GM23338 (cell line): ENCODE measurements at regions not wholly inside any gene's neighbourhood (a gene's known extent, or its start where the extent isn't known, plus 50 kb on each side); places are given as distances from the start of the nearest gene placed in this dataset.

Source experiments
- ATAC-seq: fragments of 200-7000 bp; cut with Tn5 transposase; 3 replicates; pipeline ENCODE4 v1.9.1; 2020
- DNase-seq: peaks from one replicate; pipeline ENCODE4 v3.0.0-alpha.2; 2015; ENCODE audit warnings: low spot score
- H2AFZ ChIP-seq: fragments of 200-600 bp; sonication (generic); 2 replicates; pipeline ENCODE4 v1.8.0; 2016; ENCODE audit warnings: antibody characterized with exemption, mild to moderate bottlenecking, moderate library complexity
- H3F3A ChIP-seq: fragments of 200-600 bp; sonication (generic); replicated peaks from 2 replicates; pipeline ENCODE4 v1.8.0; 2017; ENCODE audit warnings: antibody characterized with exemption, mixed run types, low read depth
- H3K27ac ChIP-seq: fragments of 200-600 bp; sonication (generic); 2 replicates; pipeline ENCODE4 v1.6.1; 2016; ENCODE audit warnings: low read depth
- H3K27me3 ChIP-seq: fragments of 200-600 bp; sonication (generic); 2 replicates; pipeline ENCODE4 v1.8.0; 2016; ENCODE audit warnings: mild to moderate bottlenecking, mixed run types, moderate library complexity; ENCODE audit not compliant: insufficient read depth
- H3K36me3 ChIP-seq: fragments of 200-600 bp; sonication (generic); 2 replicates; pipeline ENCODE4 v1.8.0; 2016; ENCODE audit warnings: mild to moderate bottlenecking; ENCODE audit not compliant: insufficient read depth
- H3K4me1 ChIP-seq: fragments of 200-600 bp; sonication (generic); 2 replicates; pipeline ENCODE4 v1.8.0; 2016; ENCODE audit warnings: mild to moderate bottlenecking, moderate library complexity; ENCODE audit not compliant: insufficient read depth
- H3K4me2 ChIP-seq: fragments of 200-600 bp; sonication (generic); 2 replicates; pipeline ENCODE4 v1.7.1; 2017; ENCODE audit warnings: mixed run types
- H3K4me3 ChIP-seq: fragments of 200-600 bp; sonication (generic); 2 replicates; pipeline ENCODE4 v1.6.1; 2016; ENCODE audit warnings: mixed run types
- H3K79me2 ChIP-seq: fragments of 200-600 bp; sonication (generic); replicated peaks from 2 replicates; pipeline ENCODE4 v1.8.0; 2017; ENCODE audit warnings: mild to moderate bottlenecking; ENCODE audit not compliant: insufficient read depth
- H3K9me2 ChIP-seq: fragments of 200-600 bp; sonication (generic); 2 replicates; pipeline ENCODE4 v1.8.0; 2017; ENCODE audit not compliant: insufficient read depth
- H4K20me1 ChIP-seq: fragments of 200-600 bp; sonication (generic); replicated peaks from 2 replicates; pipeline ENCODE4 v1.8.0; 2017; ENCODE audit warnings: mild to moderate bottlenecking; ENCODE audit not compliant: insufficient read depth
- H3K27ac Mint-ChIP-seq: 2 replicates; pipeline ENCODE4 v1.8.0; 2020; ENCODE audit warnings: inconsistent platforms, mild to moderate bottlenecking, moderate library complexity, mixed read lengths
- H3K27me3 Mint-ChIP-seq: 3 replicates; pipeline ENCODE4 v1.8.0; 2022; ENCODE audit warnings: low read depth, mild to moderate bottlenecking, moderate library complexity, mixed read lengths, inconsistent platforms; ENCODE audit not compliant: insufficient read depth, poor library complexity
- H3K36me3 Mint-ChIP-seq: 3 replicates; pipeline ENCODE4 v1.8.0; 2021; ENCODE audit warnings: low read depth, mild to moderate bottlenecking, inconsistent platforms, moderate library complexity, mixed read lengths
- H3K4me1 Mint-ChIP-seq: 3 replicates; pipeline ENCODE4 v1.8.0; 2020; ENCODE audit warnings: mild to moderate bottlenecking, inconsistent platforms, mixed read lengths
- H3K4me3 Mint-ChIP-seq: 3 replicates; pipeline ENCODE4 v1.8.0; 2021; ENCODE audit warnings: moderate library complexity, mild to moderate bottlenecking, inconsistent platforms, mixed read lengths
- H3K9me3 Mint-ChIP-seq: 3 replicates; pipeline ENCODE4 v1.8.0; 2020; ENCODE audit warnings: moderate library complexity, mild to moderate bottlenecking, inconsistent platforms, mixed read lengths
- CREB1 ChIP-seq: fragments of 250-450 bp; sonication (Bioruptor Pico); IDR thresholded peaks from 2 replicates; pipeline ENCODE4 v1.5.0; 2020; ENCODE audit warnings: low read depth, mild to moderate bottlenecking, moderate library complexity
- EZH2 ChIP-seq: fragments of 200-600 bp; sonication (generic); IDR thresholded peaks from one replicate; pipeline ENCODE4 v1.8.0; 2017; ENCODE audit warnings: antibody characterized with exemption, mild to moderate bottlenecking, low read depth; ENCODE audit not compliant: unreplicated experiment
- EZH2phosphoT487 ChIP-seq: fragments of 200-600 bp; sonication (generic); IDR thresholded peaks from one replicate; pipeline ENCODE4 v1.8.1; 2018; ENCODE audit warnings: antibody characterized with exemption; ENCODE audit not compliant: unreplicated experiment
- JUNB ChIP-seq: IDR thresholded peaks from one replicate; pipeline ENCODE4 v1.6.1; 2016; ENCODE audit warnings: antibody characterized with exemption; ENCODE audit not compliant: unreplicated experiment
- NANOG ChIP-seq: IDR thresholded peaks from 2 replicates; pipeline ENCODE4 v1.6.1; 2016; ENCODE audit warnings: antibody characterized with exemption, borderline replicate concordance
- POLR2AphosphoS5 ChIP-seq: IDR thresholded peaks from 2 replicates; pipeline ENCODE4 v1.6.1; 2016; ENCODE audit warnings: antibody characterized with exemption, low read depth
- STAT1 ChIP-seq: IDR thresholded peaks from one replicate; pipeline ENCODE4 v1.6.1; 2016; ENCODE audit warnings: antibody characterized with exemption; ENCODE audit not compliant: unreplicated experiment
- TF ChIP-seq, protein P1 (sequence below): fragments of 250-450 bp; sonication (Bioruptor Pico); IDR thresholded peaks from 2 replicates; pipeline ENCODE4 v1.5.0; 2020; ENCODE audit warnings: mild to moderate bottlenecking, moderate library complexity
- TF ChIP-seq, protein P2 (sequence below), 2 experiments: fragments of 200-600 bp in 1 of 2; sonication (generic) in 1 of 2; conservative IDR thresholded peaks; 2 replicates each; pipeline versions ENCODE4 v1.5.1 to v1.6.1; 2016 to 2017; ENCODE audit warnings: antibody characterized with exemption in 2 of 2, low read depth in 2 of 2, mild to moderate bottlenecking in 2 of 2, moderate library complexity in 1 of 2

DNA sequence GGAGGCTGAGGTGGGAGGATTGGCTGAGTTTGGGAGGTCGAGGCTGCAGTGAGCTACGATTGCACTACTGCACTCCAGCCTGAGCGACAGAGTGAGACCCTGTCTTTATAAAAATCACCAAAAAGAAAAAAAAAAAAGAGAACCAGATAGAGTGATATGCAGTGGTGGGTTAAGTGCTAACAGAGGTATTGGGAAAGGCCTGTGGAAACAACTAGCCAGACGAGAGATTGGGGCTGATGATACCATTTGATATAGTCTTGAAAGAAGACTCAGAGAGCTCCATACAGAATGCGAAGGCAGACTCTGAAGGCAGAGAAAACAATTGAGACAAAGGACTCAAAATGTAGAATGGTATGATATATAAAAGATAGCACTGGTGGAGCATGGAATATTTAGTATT, 134.1 kb downstream of the CDC42EP3 start (continued):
- TF ChIP-seq, protein P1, sequence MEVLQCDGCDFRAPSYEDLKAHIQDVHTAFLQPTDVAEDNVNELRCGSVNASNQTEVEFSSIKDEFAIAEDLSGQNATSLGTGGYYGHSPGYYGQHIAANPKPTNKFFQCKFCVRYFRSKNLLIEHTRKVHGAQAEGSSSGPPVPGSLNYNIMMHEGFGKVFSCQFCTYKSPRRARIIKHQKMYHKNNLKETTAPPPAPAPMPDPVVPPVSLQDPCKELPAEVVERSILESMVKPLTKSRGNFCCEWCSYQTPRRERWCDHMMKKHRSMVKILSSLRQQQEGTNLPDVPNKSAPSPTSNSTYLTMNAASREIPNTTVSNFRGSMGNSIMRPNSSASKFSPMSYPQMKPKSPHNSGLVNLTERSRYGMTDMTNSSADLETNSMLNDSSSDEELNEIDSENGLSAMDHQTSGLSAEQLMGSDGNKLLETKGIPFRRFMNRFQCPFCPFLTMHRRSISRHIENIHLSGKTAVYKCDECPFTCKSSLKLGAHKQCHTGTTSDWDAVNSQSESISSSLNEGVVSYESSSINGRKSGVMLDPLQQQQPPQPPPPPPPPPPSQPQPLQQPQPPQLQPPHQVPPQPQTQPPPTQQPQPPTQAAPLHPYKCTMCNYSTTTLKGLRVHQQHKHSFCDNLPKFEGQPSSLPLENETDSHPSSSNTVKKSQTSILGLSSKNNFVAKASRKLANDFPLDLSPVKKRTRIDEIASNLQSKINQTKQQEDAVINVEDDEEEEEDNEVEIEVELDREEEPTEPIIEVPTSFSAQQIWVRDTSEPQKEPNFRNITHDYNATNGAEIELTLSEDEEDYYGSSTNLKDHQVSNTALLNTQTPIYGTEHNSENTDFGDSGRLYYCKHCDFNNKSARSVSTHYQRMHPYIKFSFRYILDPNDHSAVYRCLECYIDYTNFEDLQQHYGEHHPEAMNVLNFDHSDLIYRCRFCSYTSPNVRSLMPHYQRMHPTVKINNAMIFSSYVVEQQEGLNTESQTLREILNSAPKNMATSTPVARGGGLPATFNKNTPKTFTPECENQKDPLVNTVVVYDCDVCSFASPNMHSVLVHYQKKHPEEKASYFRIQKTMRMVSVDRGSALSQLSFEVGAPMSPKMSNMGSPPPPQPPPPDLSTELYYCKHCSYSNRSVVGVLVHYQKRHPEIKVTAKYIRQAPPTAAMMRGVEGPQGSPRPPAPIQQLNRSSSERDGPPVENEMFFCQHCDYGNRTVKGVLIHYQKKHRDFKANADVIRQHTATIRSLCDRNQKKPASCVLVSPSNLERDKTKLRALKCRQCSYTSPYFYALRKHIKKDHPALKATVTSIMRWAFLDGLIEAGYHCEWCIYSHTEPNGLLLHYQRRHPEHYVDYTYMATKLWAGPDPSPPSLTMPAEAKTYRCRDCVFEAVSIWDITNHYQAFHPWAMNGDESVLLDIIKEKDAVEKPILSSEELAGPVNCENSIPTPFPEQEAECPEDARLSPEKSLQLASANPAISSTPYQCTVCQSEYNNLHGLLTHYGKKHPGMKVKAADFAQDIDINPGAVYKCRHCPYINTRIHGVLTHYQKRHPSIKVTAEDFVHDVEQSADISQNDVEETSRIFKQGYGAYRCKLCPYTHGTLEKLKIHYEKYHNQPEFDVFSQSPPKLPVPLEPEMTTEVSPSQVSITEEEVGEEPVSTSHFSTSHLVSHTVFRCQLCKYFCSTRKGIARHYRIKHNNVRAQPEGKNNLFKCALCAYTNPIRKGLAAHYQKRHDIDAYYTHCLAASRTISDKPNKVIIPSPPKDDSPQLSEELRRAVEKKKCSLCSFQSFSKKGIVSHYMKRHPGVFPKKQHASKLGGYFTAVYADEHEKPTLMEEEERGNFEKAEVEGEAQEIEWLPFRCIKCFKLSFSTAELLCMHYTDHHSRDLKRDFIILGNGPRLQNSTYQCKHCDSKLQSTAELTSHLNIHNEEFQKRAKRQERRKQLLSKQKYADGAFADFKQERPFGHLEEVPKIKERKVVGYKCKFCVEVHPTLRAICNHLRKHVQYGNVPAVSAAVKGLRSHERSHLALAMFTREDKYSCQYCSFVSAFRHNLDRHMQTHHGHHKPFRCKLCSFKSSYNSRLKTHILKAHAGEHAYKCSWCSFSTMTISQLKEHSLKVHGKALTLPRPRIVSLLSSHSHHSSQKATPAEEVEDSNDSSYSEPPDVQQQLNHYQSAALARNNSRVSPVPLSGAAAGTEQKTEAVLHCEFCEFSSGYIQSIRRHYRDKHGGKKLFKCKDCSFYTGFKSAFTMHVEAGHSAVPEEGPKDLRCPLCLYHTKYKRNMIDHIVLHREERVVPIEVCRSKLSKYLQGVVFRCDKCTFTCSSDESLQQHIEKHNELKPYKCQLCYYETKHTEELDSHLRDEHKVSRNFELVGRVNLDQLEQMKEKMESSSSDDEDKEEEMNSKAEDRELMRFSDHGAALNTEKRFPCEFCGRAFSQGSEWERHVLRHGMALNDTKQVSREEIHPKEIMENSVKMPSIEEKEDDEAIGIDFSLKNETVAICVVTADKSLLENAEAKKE (CRISPR knock-in tag), result no peak
- TF ChIP-seq STAT1, result no peak
- TF ChIP-seq EZH2phosphoT487, result no peak
- TF ChIP-seq NANOG, result no peak
- TF ChIP-seq EZH2, result no peak
- no peak for TF ChIP-seq JUNB
- TF ChIP-seq, protein P2, sequence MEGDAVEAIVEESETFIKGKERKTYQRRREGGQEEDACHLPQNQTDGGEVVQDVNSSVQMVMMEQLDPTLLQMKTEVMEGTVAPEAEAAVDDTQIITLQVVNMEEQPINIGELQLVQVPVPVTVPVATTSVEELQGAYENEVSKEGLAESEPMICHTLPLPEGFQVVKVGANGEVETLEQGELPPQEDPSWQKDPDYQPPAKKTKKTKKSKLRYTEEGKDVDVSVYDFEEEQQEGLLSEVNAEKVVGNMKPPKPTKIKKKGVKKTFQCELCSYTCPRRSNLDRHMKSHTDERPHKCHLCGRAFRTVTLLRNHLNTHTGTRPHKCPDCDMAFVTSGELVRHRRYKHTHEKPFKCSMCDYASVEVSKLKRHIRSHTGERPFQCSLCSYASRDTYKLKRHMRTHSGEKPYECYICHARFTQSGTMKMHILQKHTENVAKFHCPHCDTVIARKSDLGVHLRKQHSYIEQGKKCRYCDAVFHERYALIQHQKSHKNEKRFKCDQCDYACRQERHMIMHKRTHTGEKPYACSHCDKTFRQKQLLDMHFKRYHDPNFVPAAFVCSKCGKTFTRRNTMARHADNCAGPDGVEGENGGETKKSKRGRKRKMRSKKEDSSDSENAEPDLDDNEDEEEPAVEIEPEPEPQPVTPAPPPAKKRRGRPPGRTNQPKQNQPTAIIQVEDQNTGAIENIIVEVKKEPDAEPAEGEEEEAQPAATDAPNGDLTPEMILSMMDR (conservative IDR thresholded peaks at IDR 0.05; ENCODE audit: low read depth in 2 of 2), result no peak
- no peak for TF ChIP-seq POLR2AphosphoS5

DNA sequence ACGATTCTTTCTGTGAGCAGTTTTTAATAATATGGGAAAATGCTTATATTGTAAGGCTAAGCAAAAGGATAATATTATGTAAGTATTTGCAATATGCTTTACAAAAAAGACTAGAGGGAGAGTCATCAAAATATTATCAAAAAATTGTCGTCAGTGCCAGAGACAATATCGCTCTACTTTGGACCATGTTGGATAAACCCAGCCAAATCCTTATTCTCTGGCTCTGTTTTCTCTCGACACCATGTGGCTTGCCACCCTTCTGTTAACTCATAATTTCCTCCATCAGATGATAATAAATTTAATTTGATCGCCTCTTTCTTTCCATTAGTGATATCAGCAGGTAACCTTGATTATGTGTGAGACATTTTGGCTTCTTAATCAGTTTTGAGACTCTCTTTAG, 129.9 kb downstream of the CDC42EP3 start:
- Mint-ChIP-seq H3K27me3 (peaks cover 8% of the 10 kb centered on the region), H3K4me1 (peaks cover 9% of the 10 kb centered on the region), H3K9me3 (peaks cover 3% of the 10 kb centered on the region; the same call in 2 of the 3 replicates), H3K36me3 (no peaks in the 10 kb centered on the region; the same call in 2 of the 3 replicates), H3K27ac (no peak overlapping the region), H3K4me3 (no peak overlapping the region)
- no peak overlapping the region for H3K4me3 ChIP-seq
- H4K20me1 ChIP-seq, result no peaks in the 10 kb centered on the region
- no peaks in the 10 kb centered on the region for H3K36me3 ChIP-seq
- no peaks in the 10 kb centered on the region for H3K4me1 ChIP-seq
- no peak for DNase-seq
- no peak for ATAC-seq
- TF ChIP-seq CREB1, result no peak
- H3F3A ChIP-seq, result no peaks in the 10 kb centered on the region
- H3K27ac ChIP-seq, result no peak overlapping the region
- no peaks in the 10 kb centered on the region for H3K27me3 ChIP-seq
- H3K9me2 ChIP-seq, result peaks cover 8% of the 10 kb centered on the region
- H2AFZ ChIP-seq, result no peak overlapping the region
- no peak overlapping the region for H3K4me2 ChIP-seq
- no peaks in the 10 kb centered on the region for H3K79me2 ChIP-seq
